ENCODE measurements at regions not wholly inside any gene's neighbourhood (a gene's known extent, or its start where the extent isn't known, plus 50 kb on each side); places are given as distances from the start of the nearest gene placed in this dataset.

DNA sequence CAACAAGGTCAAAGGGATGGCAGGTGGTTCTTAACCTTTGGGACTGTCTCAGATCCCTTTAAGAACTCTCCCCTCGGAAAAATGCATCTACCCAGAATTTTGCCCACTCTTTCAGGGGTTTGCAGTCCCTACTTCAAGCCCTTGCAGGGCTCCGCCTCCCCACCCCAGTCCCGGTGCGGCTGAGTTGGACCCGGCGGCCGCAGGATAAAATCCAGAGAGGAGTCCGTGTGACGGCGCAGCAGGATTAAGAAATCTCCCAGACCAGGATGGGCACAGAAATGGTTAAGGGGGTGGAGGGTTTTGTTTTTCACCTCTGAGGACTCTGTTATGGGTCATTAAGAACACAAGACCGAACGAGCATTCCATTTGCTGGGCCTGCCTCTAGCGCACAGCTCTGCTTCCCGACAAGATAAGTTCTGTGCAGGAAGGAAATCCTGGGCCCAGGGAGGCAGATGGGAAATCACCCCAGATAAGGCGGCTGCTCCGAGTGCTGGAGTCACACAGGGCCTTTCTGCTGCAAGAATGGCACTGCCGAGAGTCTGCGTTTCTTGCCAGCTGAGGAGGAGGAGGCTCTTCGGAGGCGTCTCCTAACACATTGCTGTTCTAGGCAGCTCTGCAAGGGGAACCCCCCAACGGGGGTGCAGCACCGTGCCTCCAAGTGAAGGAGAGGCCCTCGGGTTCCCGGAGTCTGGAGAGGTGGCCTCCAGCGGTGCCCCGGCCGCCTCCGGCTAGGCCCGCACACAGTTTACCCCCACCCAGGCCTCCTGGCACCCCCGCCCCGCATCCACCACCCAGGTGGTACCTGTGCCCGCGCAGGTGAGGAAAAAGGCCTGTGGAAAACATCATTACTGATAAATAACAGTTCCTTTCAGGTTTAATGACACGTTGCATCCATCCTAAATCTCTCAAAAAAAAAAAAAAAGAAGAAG, 277.6 kb downstream of the BCOR start:
- no peak overlapping the region for H3K27ac ChIP-seq (ENCODE audit: low read depth, low read length)
- H3K4me3 ChIP-seq (ENCODE audit: insufficient read depth, low read length, poor library complexity, severe bottlenecking) = no peak overlapping the region
- H3F3A ChIP-seq (ENCODE audit: insufficient read depth) = no peaks in the 10 kb centered on the region
- no peaks in the 10 kb centered on the region for H3K27me3 ChIP-seq (ENCODE audit: low read length)
- no peak overlapping the region for H3K9ac ChIP-seq (ENCODE audit: low read length)
- H3K79me2 ChIP-seq (ENCODE audit: insufficient read depth, low read length) = no peaks in the 10 kb centered on the region
- H2AFZ ChIP-seq (ENCODE audit: low read depth, low read length, severe bottlenecking) = no peak overlapping the region
- H3K9me2 ChIP-seq (replicated peaks; ENCODE audit: insufficient read depth, low read length) = no peaks in the 10 kb centered on the region
- no peaks in the 10 kb centered on the region for H4K20me1 ChIP-seq (ENCODE audit: low read depth, low read length)
- TF ChIP-seq, protein P1, sequence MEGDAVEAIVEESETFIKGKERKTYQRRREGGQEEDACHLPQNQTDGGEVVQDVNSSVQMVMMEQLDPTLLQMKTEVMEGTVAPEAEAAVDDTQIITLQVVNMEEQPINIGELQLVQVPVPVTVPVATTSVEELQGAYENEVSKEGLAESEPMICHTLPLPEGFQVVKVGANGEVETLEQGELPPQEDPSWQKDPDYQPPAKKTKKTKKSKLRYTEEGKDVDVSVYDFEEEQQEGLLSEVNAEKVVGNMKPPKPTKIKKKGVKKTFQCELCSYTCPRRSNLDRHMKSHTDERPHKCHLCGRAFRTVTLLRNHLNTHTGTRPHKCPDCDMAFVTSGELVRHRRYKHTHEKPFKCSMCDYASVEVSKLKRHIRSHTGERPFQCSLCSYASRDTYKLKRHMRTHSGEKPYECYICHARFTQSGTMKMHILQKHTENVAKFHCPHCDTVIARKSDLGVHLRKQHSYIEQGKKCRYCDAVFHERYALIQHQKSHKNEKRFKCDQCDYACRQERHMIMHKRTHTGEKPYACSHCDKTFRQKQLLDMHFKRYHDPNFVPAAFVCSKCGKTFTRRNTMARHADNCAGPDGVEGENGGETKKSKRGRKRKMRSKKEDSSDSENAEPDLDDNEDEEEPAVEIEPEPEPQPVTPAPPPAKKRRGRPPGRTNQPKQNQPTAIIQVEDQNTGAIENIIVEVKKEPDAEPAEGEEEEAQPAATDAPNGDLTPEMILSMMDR (IDR thresholded peaks at IDR 0.05; ENCODE audit: insufficient read depth, low read length, poor library complexity, severe bottlenecking) = no peak
- no peak for TF ChIP-seq EZH2phosphoT487 (conservative IDR thresholded peaks at IDR 0.05; ENCODE audit: low read length)
- H3K9me3 ChIP-seq (ENCODE audit: insufficient read depth, low read length) = no peaks in the 10 kb centered on the region
- no peaks in the 10 kb centered on the region for H3K36me3 ChIP-seq (ENCODE audit: low read length)
- H3K4me2 ChIP-seq (ENCODE audit: low read depth, low read length, poor library complexity, severe bottlenecking) = no peak overlapping the region

DNA sequence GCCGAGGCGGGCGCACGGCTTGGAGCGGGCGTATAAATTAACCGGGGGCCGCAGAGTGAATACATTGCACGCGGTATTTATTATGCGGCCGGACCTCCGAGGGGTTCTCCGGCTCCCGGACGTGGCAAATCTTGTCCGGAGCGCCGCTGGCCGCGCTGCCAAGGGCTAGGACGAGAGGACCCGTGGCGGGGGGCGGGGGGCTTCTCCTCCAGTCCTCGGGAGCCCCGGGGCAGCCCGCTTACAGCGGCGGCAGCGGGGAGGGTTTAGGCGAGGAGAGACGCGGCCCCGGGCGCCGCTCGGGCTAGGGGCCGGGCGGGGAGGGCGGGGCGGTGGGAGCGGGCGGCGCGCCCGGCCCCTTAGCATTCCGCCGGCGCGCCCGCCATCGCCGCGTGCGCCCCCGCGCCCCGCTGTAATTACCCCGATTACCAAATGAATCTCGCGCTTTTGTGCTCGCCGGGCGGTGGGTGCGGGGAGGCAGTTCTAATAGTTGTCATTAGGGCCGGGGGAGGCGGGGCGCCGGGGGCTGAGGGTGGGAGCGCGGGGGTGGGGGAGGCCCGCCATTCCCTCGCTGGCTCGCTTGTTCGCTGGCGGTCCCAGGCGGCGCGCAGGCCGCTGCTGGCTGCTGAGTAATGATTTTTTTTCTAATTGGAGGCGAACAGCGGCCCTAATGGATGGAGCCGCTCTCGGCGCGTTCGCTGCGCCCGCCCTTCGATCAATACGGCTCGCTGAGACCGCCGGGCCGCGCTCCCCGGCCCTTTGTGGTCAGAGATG, 276.6 kb downstream of the BCOR start:
- no peak for TF ChIP-seq EZH2phosphoT487 (conservative IDR thresholded peaks at IDR 0.05; ENCODE audit: low read length)
- TF ChIP-seq, protein P1 (IDR thresholded peaks at IDR 0.05; ENCODE audit: insufficient read depth, low read length, poor library complexity, severe bottlenecking) = no peak
- Histone ChIP-seq H4K20me1 (ENCODE audit: low read depth, low read length) (no peaks in the 10 kb centered on the region), H3K27ac (ENCODE audit: low read depth, low read length) (no peak overlapping the region), H3K79me2 (ENCODE audit: insufficient read depth, low read length) (no peaks in the 10 kb centered on the region), H2AFZ (ENCODE audit: low read depth, low read length, severe bottlenecking) (no peak overlapping the region), H3K36me3 (ENCODE audit: low read length) (no peaks in the 10 kb centered on the region), H3K9me2 (replicated peaks; ENCODE audit: insufficient read depth, low read length) (no peaks in the 10 kb centered on the region), H3K27me3 (ENCODE audit: low read length) (no peaks in the 10 kb centered on the region), H3F3A (ENCODE audit: insufficient read depth) (no peaks in the 10 kb centered on the region), H3K4me2 (ENCODE audit: low read depth, low read length, poor library complexity, severe bottlenecking) (no peak overlapping the region), H3K9ac (ENCODE audit: low read length) (no peak overlapping the region), H3K9me3 (ENCODE audit: insufficient read depth, low read length) (no peaks in the 10 kb centered on the region), H3K4me3 (ENCODE audit: insufficient read depth, low read length, poor library complexity, severe bottlenecking) (no peak overlapping the region)

DNA sequence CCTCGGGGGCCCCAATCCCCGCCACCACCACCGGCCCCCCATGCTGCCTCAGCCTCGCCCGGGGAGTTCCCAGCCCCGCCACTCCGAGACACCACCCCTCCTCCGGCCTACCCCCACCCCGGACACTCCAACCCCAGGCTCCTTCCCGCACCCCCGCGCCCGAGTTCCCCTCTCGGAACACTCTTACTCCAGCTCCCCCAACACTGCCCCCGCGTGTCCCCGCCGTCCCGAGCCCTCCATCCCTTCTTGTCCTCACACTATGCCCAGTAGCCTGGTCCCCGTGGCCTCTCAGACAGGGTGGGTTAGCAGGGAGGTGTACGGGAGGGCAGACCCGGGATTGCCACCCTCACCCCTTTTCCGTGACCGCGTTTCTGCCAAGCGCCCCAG, 276.1 kb downstream of the BCOR start:
- Histone ChIP-seq H3K27ac (ENCODE audit: low read depth, low read length) (no peak overlapping the region), H2AFZ (ENCODE audit: low read depth, low read length, severe bottlenecking) (no peak overlapping the region), H3K9me2 (replicated peaks; ENCODE audit: insufficient read depth, low read length) (no peaks in the 10 kb centered on the region), H3F3A (ENCODE audit: insufficient read depth) (no peaks in the 10 kb centered on the region), H4K20me1 (ENCODE audit: low read depth, low read length) (no peaks in the 10 kb centered on the region), H3K9me3 (ENCODE audit: insufficient read depth, low read length) (no peaks in the 10 kb centered on the region), H3K36me3 (ENCODE audit: low read length) (no peaks in the 10 kb centered on the region), H3K79me2 (ENCODE audit: insufficient read depth, low read length) (no peaks in the 10 kb centered on the region), H3K4me2 (ENCODE audit: low read depth, low read length, poor library complexity, severe bottlenecking) (no peak overlapping the region), H3K4me3 (ENCODE audit: insufficient read depth, low read length, poor library complexity, severe bottlenecking) (no peak overlapping the region), H3K27me3 (ENCODE audit: low read length) (no peaks in the 10 kb centered on the region), H3K9ac (ENCODE audit: low read length) (no peak overlapping the region)
- TF ChIP-seq, protein P1 (IDR thresholded peaks at IDR 0.05; ENCODE audit: insufficient read depth, low read length, poor library complexity, severe bottlenecking) = no peak
- no peak for TF ChIP-seq EZH2phosphoT487 (conservative IDR thresholded peaks at IDR 0.05; ENCODE audit: low read length)
